Right renal cortex interstitium (tissue), 3 donors: ENCODE measurements at regions not wholly inside any gene's neighbourhood (a gene's known extent, or its start where the extent isn't known, plus 50 kb on each side); places are given as distances from the start of the nearest gene placed in this dataset.

ENCODE experiments used
- DNase-seq, 3 donors: peaks; one replicate each; pipeline ENCODE4 v3.0.0-alpha.2; 2013; ENCODE audit warnings: low read depth in 3 of 3, low spot score in 2 of 3

- DNase-seq: no peak
Observed at GRCh38 chr7:35581605-35582210, 113.2 kb downstream of the HERPUD2 start.

GRCh38 chr7:35576031-35576573, 118.8 kb downstream of the HERPUD2 start:
- DNase-seq: no peak

- DNase-seq: no peak
Observed at GRCh38 chr7:35571611-35572240, 123.2 kb downstream of the HERPUD2 start.

GRCh38 chr7:35570937-35571336, 124.0 kb downstream of the HERPUD2 start:
- no peak for DNase-seq

GRCh38 chr7:35565927-35566326, 129.0 kb downstream of the HERPUD2 start:
- no peak for DNase-seq

- no peak for DNase-seq
Observed at GRCh38 chr7:35558841-35559240, 136.1 kb downstream of the HERPUD2 start.

- peak in 1 of 3 donors; percentile 6 for DNase-seq
Observed at GRCh38 chr7:35556515-35557471, 138.1 kb downstream of the HERPUD2 start.

GRCh38 chr7:35555934-35556333, 139.0 kb downstream of the HERPUD2 start:
- DNase-seq: no peak

GRCh38 chr7:35555386-35555785, 139.5 kb downstream of the HERPUD2 start:
- DNase-seq: no peak

- DNase-seq: no peak
Observed at GRCh38 chr7:35553519-35553918, 141.4 kb downstream of the HERPUD2 start.

- no peak for DNase-seq
Observed at GRCh38 chr7:35552691-35553090, 142.2 kb downstream of the HERPUD2 start.

- no peak for DNase-seq
Observed at GRCh38 chr7:35551321-35552081, 143.4 kb downstream of the HERPUD2 start.

GRCh38 chr7:35550831-35551230, 144.1 kb downstream of the HERPUD2 start:
- DNase-seq: no peak

GRCh38 chr7:35549781-35550180, 145.2 kb downstream of the HERPUD2 start:
- DNase-seq: no peak

- DNase-seq: no peak
Observed at GRCh38 chr7:35548291-35548690, 146.6 kb downstream of the HERPUD2 start.

- DNase-seq: no peak
Observed at GRCh38 chr7:35546691-35547429, 148.1 kb downstream of the HERPUD2 start.

GRCh38 chr7:35545831-35546230, 149.1 kb downstream of the HERPUD2 start:
- no peak for DNase-seq

- DNase-seq: no peak
Observed at GRCh38 chr7:35544028-35544742, 150.8 kb downstream of the HERPUD2 start.
